ENCODE measurements at regions not wholly inside any gene's neighbourhood (a gene's known extent, or its start where the extent isn't known, plus 50 kb on each side); places are given as distances from the start of the nearest gene placed in this dataset.

DNA sequence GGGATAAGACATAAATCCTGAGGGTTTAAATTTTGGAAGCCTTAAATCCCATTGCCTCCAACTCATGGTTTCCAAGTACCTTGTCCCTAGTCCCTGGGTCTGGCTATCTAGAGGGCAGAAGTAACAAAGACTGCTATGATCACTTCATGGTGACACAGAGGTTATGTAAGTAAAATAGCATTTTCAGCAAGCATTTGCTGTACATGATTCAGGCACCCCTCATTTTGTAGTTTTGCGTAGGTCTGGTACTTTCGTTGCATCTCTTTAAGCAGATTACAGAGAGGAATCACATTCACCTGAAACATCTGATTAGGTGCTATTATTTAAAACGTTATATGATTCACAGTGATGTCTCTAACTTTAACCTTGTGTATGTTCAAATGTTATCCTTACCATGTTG, 480.1 kb downstream of the XIRP2 start:
- TF ChIP-seq, protein P1, sequence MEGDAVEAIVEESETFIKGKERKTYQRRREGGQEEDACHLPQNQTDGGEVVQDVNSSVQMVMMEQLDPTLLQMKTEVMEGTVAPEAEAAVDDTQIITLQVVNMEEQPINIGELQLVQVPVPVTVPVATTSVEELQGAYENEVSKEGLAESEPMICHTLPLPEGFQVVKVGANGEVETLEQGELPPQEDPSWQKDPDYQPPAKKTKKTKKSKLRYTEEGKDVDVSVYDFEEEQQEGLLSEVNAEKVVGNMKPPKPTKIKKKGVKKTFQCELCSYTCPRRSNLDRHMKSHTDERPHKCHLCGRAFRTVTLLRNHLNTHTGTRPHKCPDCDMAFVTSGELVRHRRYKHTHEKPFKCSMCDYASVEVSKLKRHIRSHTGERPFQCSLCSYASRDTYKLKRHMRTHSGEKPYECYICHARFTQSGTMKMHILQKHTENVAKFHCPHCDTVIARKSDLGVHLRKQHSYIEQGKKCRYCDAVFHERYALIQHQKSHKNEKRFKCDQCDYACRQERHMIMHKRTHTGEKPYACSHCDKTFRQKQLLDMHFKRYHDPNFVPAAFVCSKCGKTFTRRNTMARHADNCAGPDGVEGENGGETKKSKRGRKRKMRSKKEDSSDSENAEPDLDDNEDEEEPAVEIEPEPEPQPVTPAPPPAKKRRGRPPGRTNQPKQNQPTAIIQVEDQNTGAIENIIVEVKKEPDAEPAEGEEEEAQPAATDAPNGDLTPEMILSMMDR (IDR thresholded peaks at IDR 0.05; ENCODE audit: low read length, missing control alignments), result no peak
- no peak for DNase-seq (ENCODE audit: low read depth)
- H3K4me3 ChIP-seq (replicated peaks; ENCODE audit: low read depth, low read length), result no peak overlapping the region

DNA sequence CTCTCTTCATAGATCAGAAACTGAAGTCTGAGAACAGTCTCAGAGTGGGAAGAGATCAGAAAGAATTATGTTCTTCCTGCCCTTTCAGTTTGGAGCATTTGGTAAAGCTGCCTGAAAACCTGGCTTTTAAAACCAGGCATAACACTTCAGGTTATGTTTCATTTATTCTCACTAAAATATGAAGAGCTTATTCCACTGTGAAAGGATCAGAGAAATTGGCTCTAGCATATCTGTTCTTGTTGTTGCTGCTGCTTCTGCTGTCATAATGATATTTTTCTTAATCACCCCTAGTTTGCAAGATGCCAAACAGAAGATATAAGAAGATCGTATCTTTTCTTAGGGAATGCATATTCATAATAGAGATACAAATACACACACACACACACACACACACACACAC, 476.9 kb downstream of the XIRP2 start:
- no peak overlapping the region for H3K4me3 ChIP-seq (replicated peaks; ENCODE audit: low read depth, low read length)
- DNase-seq (ENCODE audit: low read depth), result no peak
- TF ChIP-seq, protein P1 (IDR thresholded peaks at IDR 0.05; ENCODE audit: low read length, missing control alignments), result no peak

- TF ChIP-seq, protein P1 (IDR thresholded peaks at IDR 0.05; ENCODE audit: low read length, missing control alignments), result no peak
- no peak for DNase-seq (ENCODE audit: low read depth)
Observed at GRCh38 chr2:167361426-167361825, 473.1 kb downstream of the XIRP2 start.

GRCh38 chr2:167355821-167356220, 467.5 kb downstream of the XIRP2 start:
- H3K4me3 ChIP-seq (replicated peaks; ENCODE audit: low read depth, low read length), result no peak overlapping the region
- no peak for DNase-seq (ENCODE audit: low read depth)
- TF ChIP-seq, protein P1 (IDR thresholded peaks at IDR 0.05; ENCODE audit: low read length, missing control alignments), result no peak

More at GRCh38 chr2:167361426-167361825, 473.1 kb downstream of the XIRP2 start:
- no peak overlapping the region for H3K4me3 ChIP-seq (replicated peaks; ENCODE audit: low read depth, low read length)

DNA sequence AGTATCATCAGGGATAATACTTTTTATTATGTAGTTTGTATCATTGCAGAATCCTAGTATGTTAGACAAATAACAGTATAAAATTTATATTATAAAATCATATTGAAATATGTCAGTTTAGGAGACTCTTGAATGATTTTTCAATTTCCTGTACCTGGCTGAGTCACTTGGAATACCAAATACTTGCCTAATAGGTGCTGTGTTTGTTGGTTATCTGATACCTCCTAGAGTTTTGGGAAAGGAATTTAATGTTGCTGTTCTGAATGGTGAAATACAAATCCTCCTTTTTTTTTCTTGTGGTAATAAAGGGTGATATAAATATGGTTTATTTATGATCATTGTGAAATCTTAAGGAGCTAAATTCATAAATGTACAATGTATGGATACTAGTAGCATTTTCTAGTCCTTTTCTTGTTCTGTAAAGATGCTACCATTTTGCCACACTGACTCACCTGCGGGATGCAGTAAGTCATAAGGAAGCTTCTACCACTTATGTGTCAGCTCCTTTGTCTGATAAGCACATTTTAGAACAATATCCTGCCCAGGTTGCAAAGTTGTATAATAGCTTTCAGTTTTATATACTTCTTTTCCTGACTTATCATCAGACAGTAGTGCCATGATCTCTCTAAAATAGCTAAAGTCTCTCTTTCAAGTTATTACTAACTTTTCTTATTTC, 465.5 kb downstream of the XIRP2 start:
- H3K4me3 ChIP-seq (replicated peaks; ENCODE audit: low read depth, low read length), result no peak overlapping the region
- TF ChIP-seq, protein P1 (IDR thresholded peaks at IDR 0.05; ENCODE audit: low read length, missing control alignments), result no peak
- DNase-seq (ENCODE audit: low read depth), result no peak

DNA sequence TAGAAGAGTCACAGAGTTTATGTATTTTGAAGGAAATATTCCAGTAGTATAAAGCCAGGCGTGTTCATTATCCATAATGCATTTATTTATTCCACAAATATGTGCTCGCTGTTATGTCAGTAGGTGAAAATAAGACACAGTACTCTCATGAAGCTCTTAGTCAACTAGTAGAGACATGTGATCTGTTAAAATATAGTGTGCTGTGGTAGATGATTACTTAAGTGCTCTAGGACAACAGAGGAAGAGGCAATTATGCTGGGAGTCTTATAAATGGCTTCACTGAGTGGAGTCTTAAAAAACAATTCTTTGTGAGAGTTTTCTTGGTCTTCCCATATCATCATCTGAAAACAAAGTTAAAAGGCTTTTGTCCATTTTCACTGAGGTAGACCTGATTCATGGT, 457.3 kb downstream of the XIRP2 start:
- DNase-seq (ENCODE audit: low read depth), result no peak
- TF ChIP-seq, protein P1 (IDR thresholded peaks at IDR 0.05; ENCODE audit: low read length, missing control alignments), result no peak
- no peak overlapping the region for H3K4me3 ChIP-seq (replicated peaks; ENCODE audit: low read depth, low read length)

- TF ChIP-seq, protein P1 (IDR thresholded peaks at IDR 0.05; ENCODE audit: low read length, missing control alignments), result no peak
- peak; percentile 10 for DNase-seq (ENCODE audit: low read depth)
- no peak overlapping the region for H3K4me3 ChIP-seq (replicated peaks; ENCODE audit: low read depth, low read length)
Observed at GRCh38 chr2:167342769-167343168, 454.5 kb downstream of the XIRP2 start.
